Muscle layer of duodenum (tissue), 2 donors: ENCODE measurements at regions not wholly inside any gene's neighbourhood (a gene's known extent, or its start where the extent isn't known, plus 50 kb on each side); places are given as distances from the start of the nearest gene placed in this dataset.

Experiments
- H3K27ac ChIP-seq: one replicate; pipeline ENCODE4 v1.7.0; 2013; ENCODE audit warnings: mild to moderate bottlenecking, low read length
- H3K27me3 ChIP-seq: one replicate; pipeline ENCODE4 v1.7.0; 2013; ENCODE audit warnings: low read depth, mild to moderate bottlenecking, control low read depth, low read length
- H3K36me3 ChIP-seq, 2 donors: one replicate each; pipeline ENCODE4 v1.7.0; 2013; ENCODE audit warnings: low read length in 2 of 2, control low read depth in 1 of 2, mild to moderate bottlenecking in 1 of 2; ENCODE audit not compliant: insufficient read depth in 2 of 2, control insufficient read depth in 1 of 2
- H3K4me1 ChIP-seq, 2 donors: one replicate each; pipeline ENCODE4 v1.7.0; 2013; ENCODE audit warnings: low read length in 2 of 2, mild to moderate bottlenecking in 2 of 2, control low read depth in 1 of 2, moderate library complexity in 1 of 2; ENCODE audit not compliant: insufficient read depth in 2 of 2, control insufficient read depth in 1 of 2
- H3K4me3 ChIP-seq, 2 donors: one replicate each; pipeline ENCODE4 v1.7.0; 2013; ENCODE audit warnings: low read length in 2 of 2, low read depth in 1 of 2, mild to moderate bottlenecking in 1 of 2
- H3K9me3 ChIP-seq, 2 donors: one replicate each; pipeline ENCODE4 v1.7.0; 2013; ENCODE audit warnings: low read length in 2 of 2, control low read depth in 1 of 2, mild to moderate bottlenecking in 1 of 2; ENCODE audit not compliant: control insufficient read depth in 1 of 2
- donor health status: healthy.

DNA sequence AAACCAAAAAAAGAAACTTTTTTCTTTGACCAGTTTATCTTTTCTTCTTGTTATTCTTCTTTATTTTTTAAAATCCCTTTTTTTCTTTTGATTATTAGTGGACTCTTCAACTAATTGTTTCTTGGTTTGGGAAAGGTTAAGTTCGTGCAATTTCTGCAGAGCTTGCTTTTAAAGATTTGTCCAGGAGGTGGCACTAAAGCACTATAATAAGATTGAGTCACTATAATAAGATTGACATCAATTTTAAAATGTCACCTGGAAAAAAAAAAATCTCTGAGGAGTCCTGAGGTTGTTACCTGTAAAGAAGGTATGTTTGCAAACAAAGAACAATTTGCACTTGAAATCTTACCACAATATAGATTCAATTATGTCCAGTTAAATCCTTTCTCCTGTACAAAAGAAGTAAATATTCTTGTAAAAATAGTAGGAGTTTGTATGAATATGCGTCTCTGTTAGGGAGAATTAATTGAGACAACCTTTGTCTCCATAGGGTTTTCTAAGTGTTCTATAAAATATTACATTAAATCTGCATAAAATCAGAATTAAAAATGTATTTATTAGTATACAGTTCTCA lies 166.7 kb downstream of the ADGRL4 start:
- H3K36me3 ChIP-seq = no peaks in the 10 kb centered on the region
- H3K27ac ChIP-seq = no peak overlapping the region
- H3K27me3 ChIP-seq = no peaks in the 10 kb centered on the region
- no peaks in the 10 kb centered on the region for H3K9me3 ChIP-seq
- no peak overlapping the region for H3K4me3 ChIP-seq
- peaks cover 0 to 22% of the 10 kb centered on the region in 2 donors for H3K4me1 ChIP-seq
